GM18867 (cell line): ENCODE measurements at regions not wholly inside any gene's neighbourhood (a gene's known extent, or its start where the extent isn't known, plus 50 kb on each side); places are given as distances from the start of the nearest gene placed in this dataset.
"Not testable (repeated sequence)": the region's sequence is repeated elsewhere in the genome, so short reads cannot be mapped to it uniquely, and the experiment has no call there.

Experiments used
- ATAC-seq: cut with Tn5 transposase; IDR thresholded peaks from one replicate; pipeline ENCODE4 v1.9.1; 2021; ENCODE audit warnings: mild to moderate bottlenecking, moderate library complexity; ENCODE audit not compliant: unreplicated experiment

DNA sequence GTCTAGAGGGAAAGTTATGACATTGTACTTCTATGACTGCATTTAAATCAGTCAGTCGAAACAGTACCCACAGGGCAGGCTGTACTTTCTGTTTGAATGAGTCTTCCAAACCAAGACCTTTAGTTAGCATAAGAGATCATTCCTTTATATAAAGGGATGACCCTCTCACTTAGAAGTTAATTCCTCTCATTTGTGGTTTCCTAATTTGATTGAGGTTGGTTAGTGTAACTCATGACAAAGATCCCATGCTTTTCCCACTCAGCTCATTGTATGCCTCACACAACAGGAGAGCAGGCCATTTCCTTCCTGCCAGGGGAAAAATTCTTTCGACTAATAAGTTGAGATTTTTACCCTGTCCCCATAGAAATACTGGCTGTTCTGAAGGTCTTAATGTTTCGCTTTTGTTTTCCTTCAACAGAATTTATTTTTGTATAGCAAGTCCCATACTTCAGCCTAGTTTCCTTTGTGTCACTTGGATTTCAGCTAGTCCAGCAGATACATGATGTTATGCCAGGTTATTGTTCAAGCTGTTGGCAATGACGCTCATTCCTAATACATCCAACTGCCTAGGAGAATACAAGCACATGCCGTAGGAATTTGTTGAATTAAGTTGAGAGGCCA lies 500.7 kb downstream of the SPATA31D1 start:
- ATAC-seq = no peak

GRCh38 chr9:82490019-82490499 lies 501.5 kb downstream of the SPATA31D1 start:
- ATAC-seq = no peak

GRCh38 chr9:82490821-82491220 lies 502.2 kb downstream of the SPATA31D1 start:
- not testable (repeated sequence) for ATAC-seq

DNA sequence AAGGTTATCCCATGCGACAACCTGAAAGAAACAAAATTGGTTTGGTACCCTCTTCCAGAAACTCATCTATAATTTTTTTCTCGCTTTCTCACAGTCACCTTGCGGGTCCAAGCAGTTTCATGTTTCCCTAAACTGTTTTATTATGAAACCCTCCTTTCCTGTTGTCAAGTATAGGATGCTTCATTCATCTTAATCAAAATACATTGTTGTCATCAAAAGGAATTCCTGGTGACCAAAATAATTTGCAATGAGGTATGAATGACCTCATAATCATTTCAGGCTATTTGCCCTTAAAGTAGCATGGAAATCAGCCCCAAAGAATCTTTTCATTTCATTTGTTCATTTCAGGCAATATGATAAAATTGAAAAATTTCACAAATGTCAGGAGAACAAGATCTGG lies 503.0 kb downstream of the SPATA31D1 start:
- ATAC-seq = no peak

DNA sequence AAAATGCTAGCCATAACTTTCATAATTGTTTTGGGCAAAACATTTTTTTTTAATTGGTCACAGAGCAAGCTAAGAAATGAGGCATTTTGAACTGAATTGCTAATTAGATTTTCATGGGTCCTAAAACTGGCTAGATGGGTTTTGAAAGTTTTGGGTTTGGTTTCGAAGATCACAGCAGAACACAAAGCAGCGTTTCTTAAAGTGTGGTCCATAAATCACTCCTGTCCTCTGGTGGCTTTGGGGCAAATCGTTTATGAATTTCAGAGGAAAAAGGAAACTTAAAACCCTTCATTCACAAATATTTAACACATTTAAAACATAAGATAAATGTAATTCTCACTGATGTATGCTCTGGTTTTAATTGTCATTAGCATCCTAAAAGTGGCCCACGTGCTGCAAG lies 503.7 kb downstream of the SPATA31D1 start:
- no peak for ATAC-seq

- no peak for ATAC-seq
These were observed 507.6 kb downstream of the SPATA31D1 start for GRCh38 chr9:82495884-82496777.

- ATAC-seq = no peak
These were observed 510.2 kb downstream of the SPATA31D1 start for GRCh38 chr9:82498541-82499317.

DNA sequence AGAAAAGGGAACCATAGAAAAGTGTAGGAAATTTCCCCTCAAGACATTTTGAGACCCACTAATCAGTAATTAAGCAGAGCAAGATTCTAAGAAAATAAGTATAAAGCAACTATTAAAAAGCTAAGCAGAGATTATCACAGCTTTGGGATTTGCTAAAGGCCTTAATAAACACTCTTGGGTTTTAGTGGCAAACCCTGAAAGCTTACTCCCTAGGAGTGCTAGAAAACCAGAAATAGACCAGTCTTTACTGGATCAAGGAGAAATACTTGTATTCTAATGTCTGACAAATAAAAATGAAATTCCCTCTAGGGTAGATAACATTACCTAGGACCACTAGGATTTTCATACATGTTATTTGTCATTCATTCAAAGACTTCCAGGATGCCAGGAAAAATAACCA lies 510.8 kb downstream of the SPATA31D1 start:
- no peak for ATAC-seq

DNA sequence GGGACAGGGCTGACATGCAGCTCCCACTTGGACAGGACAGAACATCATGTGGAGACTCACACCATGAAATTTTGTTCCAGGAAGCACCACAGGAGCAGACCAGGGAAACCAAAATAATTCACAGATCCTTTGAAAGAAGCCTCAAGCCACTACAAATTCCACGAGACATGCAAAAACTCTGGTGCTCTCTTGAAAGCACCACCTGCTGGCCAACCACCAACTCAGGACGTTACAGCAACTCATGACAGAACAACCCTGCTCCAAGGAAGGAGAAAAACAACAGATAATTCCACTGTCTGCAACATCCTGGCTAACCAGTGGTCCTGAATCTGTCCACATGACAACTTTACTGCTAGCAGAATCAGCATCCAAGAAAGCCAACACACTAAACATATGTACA lies 516.0 kb downstream of the SPATA31D1 start:
- no peak for ATAC-seq

- ATAC-seq = no peak
These were observed 523.1 kb downstream of the SPATA31D1 start for GRCh38 chr9:82511626-82512025.

GRCh38 chr9:82512728-82513127 lies 524.2 kb downstream of the SPATA31D1 start:
- no peak for ATAC-seq

DNA sequence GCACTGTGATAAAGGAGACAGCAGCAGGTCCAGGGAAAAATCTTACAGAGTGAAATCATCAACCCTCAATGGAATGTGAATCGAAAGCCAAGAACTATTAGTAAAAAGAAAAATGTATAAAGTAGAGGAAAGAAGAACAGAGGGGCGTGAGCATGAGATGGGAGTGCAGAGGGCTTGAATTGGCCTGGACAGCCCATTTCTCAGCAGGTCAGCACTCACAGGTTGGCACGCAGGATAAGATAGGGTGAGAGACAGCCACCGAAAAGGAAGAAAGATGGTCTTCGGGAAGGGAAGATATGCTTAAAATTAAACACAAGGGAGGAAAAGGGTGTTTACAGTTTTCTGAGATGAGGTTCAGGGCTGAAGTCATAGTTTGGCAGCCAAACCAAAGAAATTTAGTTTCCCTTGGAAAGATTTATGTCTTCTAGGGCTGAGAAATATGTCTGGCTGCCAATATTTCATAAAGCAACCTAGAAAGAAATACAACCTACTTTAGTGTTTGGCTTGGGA lies 524.7 kb downstream of the SPATA31D1 start:
- ATAC-seq = no peak

DNA sequence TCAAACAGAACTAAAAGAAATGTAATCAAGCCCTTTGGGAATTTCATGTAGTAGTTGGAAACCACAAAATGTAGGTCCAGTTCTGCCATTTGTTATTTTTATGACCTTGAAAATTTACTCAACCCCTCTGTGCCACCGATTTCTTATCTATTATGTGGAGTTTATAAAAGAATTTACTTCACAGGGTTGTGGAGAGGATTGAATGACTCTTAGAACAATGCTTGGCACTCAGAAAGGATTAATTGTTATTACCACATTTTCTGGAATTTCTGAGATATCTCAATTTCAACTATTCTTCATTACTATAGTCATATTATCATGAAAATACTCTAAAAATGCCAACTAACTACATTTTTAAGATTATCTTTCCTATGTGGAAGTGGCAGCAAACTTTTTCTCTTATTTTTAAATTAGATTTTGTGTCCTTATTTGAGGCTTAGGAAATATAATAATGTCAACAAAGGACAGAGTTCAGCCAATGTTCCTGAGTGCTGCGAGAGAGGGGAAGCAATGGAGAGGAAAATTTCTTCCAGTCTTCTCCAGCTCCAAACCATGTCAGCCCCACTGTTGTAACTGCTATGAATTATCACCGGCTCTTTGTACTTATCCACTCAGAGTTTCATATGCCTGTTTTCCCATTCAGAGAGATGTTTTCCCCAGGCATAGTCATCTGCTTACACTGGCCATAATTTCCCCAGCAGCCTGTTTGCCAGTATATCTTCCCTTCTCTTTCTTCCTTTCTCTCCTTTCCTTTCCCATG lies 525.6 kb downstream of the SPATA31D1 start:
- no peak for ATAC-seq

DNA sequence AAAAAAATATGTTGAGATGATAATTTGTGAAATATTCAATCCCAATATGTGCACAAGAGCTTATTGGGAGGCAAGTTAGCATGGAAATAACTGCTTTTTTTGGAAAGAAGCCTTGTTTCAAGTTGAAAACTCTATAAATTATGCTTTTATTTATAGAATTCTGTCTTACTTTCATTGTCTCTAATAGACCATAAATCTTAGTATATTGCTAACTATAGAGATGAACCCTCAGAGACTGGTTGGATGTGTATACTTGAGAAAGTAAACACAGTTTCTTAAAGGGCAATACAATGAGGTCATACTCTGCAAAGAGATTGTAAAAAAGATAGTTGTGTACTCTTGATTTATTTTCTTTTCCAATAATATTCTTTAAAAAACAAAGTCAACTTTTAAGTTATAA lies 530.3 kb downstream of the SPATA31D1 start:
- ATAC-seq = no peak

GRCh38 chr9:82519332-82519731 lies 530.8 kb downstream of the SPATA31D1 start:
- no peak for ATAC-seq

DNA sequence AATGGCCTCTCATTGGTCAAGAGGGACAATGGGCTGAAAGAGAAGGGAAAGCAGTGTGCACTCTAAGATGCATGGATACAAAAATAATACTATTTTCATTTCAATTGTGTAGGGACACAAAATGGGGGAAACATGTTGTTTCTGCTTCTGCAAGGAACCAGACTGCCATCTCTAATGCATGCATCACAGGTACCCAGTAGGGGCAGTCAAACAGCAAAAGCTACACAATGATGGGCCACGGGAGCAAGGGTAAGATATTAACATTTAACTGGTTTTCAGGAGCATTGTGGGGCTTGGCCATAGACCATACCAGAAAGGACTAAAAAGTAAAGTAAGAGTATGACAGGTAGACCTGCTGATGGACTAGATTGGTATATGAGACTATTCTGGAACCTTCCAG lies 535.8 kb downstream of the SPATA31D1 start:
- no peak for ATAC-seq

DNA sequence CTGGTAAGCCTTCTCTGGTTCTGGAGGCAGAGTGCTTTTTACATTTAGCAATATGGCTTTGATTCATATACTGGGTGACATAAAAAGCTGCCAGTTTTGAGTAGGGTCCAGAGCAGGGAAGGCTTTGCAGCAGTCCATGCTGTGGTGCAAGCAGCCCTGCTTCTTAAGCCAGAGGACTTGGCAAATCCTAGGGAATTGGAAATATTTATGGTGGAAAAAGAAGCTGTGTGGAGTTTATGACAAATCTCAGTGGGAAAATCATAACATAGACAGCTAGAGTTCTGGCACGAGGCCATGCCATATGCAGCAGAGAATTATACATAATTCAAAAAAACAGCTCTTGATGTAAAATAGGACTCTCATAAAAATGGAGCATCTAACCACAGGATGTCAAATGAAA lies 536.4 kb downstream of the RASEF start:
- no peak for ATAC-seq

DNA sequence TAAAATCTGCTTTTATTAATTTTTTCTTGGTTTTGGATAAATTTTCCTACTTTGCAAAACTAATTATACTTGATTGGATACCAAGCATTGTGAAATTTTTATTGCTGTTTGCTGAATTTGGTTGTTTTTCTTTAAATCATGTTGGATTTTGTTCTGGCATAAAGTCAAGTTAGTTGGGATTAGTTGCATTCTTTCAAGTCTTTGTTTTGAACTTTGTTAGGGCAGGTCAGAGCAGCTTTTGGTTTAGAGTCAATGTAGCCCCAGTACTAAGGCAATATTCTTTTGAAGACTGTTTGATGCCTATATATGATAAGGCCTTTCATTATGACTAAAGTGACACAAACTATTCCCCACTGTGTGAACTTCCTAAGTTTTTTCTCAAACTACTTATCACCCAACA lies 531.1 kb downstream of the RASEF start:
- no peak for ATAC-seq

DNA sequence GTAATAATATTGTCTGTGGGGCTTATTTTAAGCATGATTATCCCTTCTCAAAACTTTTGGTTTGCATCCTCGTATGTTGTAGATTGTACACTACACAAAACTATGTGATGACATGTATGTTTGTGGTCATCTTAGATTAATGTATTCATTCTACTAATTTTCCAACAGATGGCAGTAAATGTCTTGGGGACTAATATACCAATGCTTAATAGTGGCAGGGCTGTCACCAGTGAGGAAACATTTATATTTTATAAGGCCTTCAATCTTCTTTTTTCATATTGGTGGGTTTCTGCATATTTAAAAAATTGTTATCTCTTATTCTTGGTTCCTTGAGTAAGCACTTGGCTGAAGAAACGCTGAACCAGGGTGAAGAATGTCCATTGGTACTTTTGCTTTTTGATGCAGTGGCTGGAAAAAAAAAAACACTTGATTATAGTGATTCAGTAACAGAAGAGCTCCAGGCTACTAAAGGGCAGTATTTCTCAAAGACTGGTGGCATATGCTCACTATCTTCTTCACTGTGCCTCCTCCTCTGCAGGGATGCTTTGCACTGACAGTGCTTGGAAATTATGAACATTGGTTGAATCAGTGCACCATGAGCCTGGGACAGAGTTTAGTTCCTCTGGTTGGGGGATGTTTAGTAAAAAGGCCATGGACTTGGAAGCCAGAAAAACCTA lies 530.3 kb downstream of the RASEF start:
- no peak for ATAC-seq

- ATAC-seq = no peak
These were observed 527.4 kb downstream of the RASEF start for GRCh38 chr9:82535432-82535998.
